Panc1 (cell line): ENCODE measurements at regions not wholly inside any gene's neighbourhood (a gene's known extent, or its start where the extent isn't known, plus 50 kb on each side); places are given as distances from the start of the nearest gene placed in this dataset.

Source experiments
- ATAC-seq: fragments of 200-7000 bp; cut with Tn5 transposase; 2 replicates; pipeline ENCODE4 v1.9.1; 2020; ENCODE audit warnings: mild to moderate bottlenecking, moderate library complexity
- BruUV-seq: library from RNA; stranded (reverse); fragments of 400-500 nt; replicated peaks from 2 replicates; lab custom pipeline; 2021; lab: Mats Ljungman, UMichigan
- CTCF ChIA-PET: fragments of 300-600 bp; sonication (Branson Sonifier 250); formaldehyde crosslinking; loops from one replicate; lab custom pipeline; 2022; ENCODE audit warnings: antibody characterized with exemption; lab: Charles Lee
- POLR2A ChIA-PET: fragments of 300-600 bp; sonication (Branson Sonifier 250); formaldehyde crosslinking; loops from one replicate; lab custom pipeline; 2022; ENCODE audit warnings: antibody characterized with exemption; lab: Charles Lee
- DNase-seq: peaks from one replicate; pipeline ENCODE4 v3.0.0-alpha.2; 2010; ENCODE audit warnings: low read depth, low spot score
- H3K27ac ChIP-seq: 2 replicates; pipeline ENCODE4 v1.5.1; 2011; ENCODE audit warnings: mild to moderate bottlenecking, low read length, inconsistent platforms
- H3K27me3 ChIP-seq: fragments of 200-500 bp; sonication (Bioruptor generic); 2 replicates; pipeline ENCODE4 v1.6.0; 2014; ENCODE audit warnings: low read length, inconsistent platforms; ENCODE audit not compliant: control insufficient read depth, insufficient read depth
- H3K36me3 ChIP-seq: fragments of 200-500 bp; sonication (Bioruptor generic); 2 replicates; pipeline ENCODE4 v1.5.1; 2014; ENCODE audit warnings: inconsistent platforms, mild to moderate bottlenecking, low read length, moderate library complexity; ENCODE audit not compliant: control insufficient read depth, insufficient read depth
- H3K4me1 ChIP-seq: 2 replicates; pipeline ENCODE4 v1.5.1; 2011; ENCODE audit warnings: inconsistent platforms, mild to moderate bottlenecking, low read length, moderate library complexity; ENCODE audit not compliant: control insufficient read depth, insufficient read depth
- H3K4me3 ChIP-seq, 2 experiments: 2 replicates each; pipeline ENCODE4 v1.5.1; 2011 to 2012; ENCODE audit warnings: low read depth in 2 of 2, low read length in 2 of 2, mild to moderate bottlenecking in 2 of 2, inconsistent platforms in 1 of 2, moderate library complexity in 1 of 2
- H3K9me3 ChIP-seq: fragments of 200-500 bp; sonication (Bioruptor generic); 2 replicates; pipeline ENCODE4 v1.5.1; 2014; ENCODE audit warnings: low read depth, mild to moderate bottlenecking, inconsistent platforms, low read length, moderate library complexity; ENCODE audit not compliant: control insufficient read depth, insufficient read depth
- POLR2AphosphoS5 ChIP-seq: IDR thresholded peaks from 2 replicates; pipeline ENCODE4 v1.6.1; 2012; ENCODE audit warnings: mild to moderate bottlenecking, low read depth, low read length, moderate library complexity
- SIN3A ChIP-seq: IDR thresholded peaks from 2 replicates; pipeline ENCODE4 v1.6.1; 2012; ENCODE audit warnings: low read depth, mild to moderate bottlenecking, low read length, moderate library complexity, borderline replicate concordance; ENCODE audit not compliant: insufficient read depth
- TCF7L2 ChIP-seq: IDR thresholded peaks from 2 replicates; pipeline ENCODE4 v1.6.1; 2011; ENCODE audit warnings: mild to moderate bottlenecking, low read depth, low read length, inconsistent platforms
- in situ Hi-C: cut with HindIII; loops from 2 replicates; pipeline ENCODE4 v1.10.0; 2016; ENCODE audit warnings: low sequenced_read_pairs, low pct_unique_long_range_greater_than_20kb
- intact Hi-C: fragments of 100-400 bp; cut with micrococcal nuclease; formaldehyde crosslinking; loops from one replicate; pipeline ENCODE4 v1.10.0; 2022; ENCODE audit not compliant: unreplicated experiment
- TF ChIP-seq, protein P1 (sequence below): fragments of 450-650 bp; IDR thresholded peaks from 2 replicates; pipeline ENCODE4 v1.5.1; 2017; ENCODE audit warnings: mild to moderate bottlenecking
- TF ChIP-seq, protein P2 (sequence below), 2 experiments: IDR thresholded peaks; 2 replicates each; pipeline ENCODE4 v1.6.1; 2011 to 2012; ENCODE audit warnings: low read depth in 2 of 2, control low read depth in 1 of 2, low read length in 1 of 2, mild to moderate bottlenecking in 1 of 2, moderate library complexity in 1 of 2; ENCODE audit not compliant: insufficient read depth in 1 of 2

DNA sequence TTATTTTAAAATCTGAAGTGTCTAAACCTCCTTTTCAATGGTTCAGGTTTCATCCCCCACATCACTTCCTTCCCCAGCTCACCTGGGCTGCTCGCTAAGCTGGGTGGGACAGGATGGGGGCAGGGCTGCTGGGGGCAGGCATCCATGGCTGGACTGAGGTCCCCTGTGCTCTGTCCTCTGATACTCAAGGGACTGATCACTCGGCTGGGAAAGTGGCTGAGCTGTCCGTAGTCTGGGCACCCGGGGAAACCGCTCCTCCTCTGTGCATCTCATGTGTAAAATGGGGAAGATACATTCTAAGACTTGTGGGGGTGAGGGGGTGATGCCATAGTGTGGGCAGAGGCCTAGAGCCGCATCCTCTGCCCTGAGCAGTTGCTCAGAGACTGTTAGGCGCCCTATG is 411.2 kb downstream of the MATN1 start:
- H3K9me3 ChIP-seq = no peaks in the 10 kb centered on the region
- peaks cover 14% of the 10 kb centered on the region for H3K27me3 ChIP-seq
- H3K4me3 ChIP-seq = no peak overlapping the region
- intact Hi-C loops (no loop called here), in situ Hi-C loops (no loop called here)
- no peak overlapping the region for H3K27ac ChIP-seq
- no peaks in the 10 kb centered on the region for H3K4me1 ChIP-seq
- no peaks in the 10 kb centered on the region for H3K36me3 ChIP-seq
- ChIA-PET POLR2A (no interaction called here), CTCF (no interaction called here)
- TF ChIP-seq, protein P1, sequence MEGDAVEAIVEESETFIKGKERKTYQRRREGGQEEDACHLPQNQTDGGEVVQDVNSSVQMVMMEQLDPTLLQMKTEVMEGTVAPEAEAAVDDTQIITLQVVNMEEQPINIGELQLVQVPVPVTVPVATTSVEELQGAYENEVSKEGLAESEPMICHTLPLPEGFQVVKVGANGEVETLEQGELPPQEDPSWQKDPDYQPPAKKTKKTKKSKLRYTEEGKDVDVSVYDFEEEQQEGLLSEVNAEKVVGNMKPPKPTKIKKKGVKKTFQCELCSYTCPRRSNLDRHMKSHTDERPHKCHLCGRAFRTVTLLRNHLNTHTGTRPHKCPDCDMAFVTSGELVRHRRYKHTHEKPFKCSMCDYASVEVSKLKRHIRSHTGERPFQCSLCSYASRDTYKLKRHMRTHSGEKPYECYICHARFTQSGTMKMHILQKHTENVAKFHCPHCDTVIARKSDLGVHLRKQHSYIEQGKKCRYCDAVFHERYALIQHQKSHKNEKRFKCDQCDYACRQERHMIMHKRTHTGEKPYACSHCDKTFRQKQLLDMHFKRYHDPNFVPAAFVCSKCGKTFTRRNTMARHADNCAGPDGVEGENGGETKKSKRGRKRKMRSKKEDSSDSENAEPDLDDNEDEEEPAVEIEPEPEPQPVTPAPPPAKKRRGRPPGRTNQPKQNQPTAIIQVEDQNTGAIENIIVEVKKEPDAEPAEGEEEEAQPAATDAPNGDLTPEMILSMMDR = no peak
- no peak for TF ChIP-seq POLR2AphosphoS5
- TF ChIP-seq SIN3A = no peak
- TF ChIP-seq, protein P2, sequence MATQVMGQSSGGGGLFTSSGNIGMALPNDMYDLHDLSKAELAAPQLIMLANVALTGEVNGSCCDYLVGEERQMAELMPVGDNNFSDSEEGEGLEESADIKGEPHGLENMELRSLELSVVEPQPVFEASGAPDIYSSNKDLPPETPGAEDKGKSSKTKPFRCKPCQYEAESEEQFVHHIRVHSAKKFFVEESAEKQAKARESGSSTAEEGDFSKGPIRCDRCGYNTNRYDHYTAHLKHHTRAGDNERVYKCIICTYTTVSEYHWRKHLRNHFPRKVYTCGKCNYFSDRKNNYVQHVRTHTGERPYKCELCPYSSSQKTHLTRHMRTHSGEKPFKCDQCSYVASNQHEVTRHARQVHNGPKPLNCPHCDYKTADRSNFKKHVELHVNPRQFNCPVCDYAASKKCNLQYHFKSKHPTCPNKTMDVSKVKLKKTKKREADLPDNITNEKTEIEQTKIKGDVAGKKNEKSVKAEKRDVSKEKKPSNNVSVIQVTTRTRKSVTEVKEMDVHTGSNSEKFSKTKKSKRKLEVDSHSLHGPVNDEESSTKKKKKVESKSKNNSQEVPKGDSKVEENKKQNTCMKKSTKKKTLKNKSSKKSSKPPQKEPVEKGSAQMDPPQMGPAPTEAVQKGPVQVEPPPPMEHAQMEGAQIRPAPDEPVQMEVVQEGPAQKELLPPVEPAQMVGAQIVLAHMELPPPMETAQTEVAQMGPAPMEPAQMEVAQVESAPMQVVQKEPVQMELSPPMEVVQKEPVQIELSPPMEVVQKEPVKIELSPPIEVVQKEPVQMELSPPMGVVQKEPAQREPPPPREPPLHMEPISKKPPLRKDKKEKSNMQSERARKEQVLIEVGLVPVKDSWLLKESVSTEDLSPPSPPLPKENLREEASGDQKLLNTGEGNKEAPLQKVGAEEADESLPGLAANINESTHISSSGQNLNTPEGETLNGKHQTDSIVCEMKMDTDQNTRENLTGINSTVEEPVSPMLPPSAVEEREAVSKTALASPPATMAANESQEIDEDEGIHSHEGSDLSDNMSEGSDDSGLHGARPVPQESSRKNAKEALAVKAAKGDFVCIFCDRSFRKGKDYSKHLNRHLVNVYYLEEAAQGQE (IDR thresholded peaks at IDR 0.05; ENCODE audit: insufficient read depth in 1 of 2, low read depth in 2 of 2, low read length in 1 of 2) = no peak
- TF ChIP-seq TCF7L2 = no peak
- ATAC-seq = no peak
- DNase-seq = no peak
- no TSS peak for BruUV-seq

DNA sequence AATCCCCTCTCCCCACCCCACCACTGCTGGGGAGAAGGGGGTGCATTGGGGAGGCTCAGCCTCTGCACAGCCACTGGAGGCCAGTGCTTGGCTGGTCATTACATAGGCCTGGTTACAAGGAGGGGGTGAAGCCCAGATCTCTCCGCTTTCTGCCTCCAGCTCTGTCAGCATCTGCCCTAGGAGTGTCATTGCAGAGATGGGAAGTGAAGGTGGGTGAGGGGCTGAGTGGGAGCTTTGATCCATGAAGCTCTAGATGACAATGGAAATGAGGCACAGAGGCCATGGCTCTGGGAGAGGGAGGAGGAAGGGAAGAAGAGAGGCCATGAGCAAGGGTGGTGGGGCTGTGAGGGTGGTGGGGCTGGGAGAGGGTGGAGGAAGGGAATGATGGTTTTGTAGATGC is 411.6 kb downstream of the MATN1 start:
- no peaks in the 10 kb centered on the region for H3K9me3 ChIP-seq
- H3K36me3 ChIP-seq = no peaks in the 10 kb centered on the region
- in situ Hi-C loops (no loop called here), intact Hi-C loops (no loop called here)
- DNase-seq = no peak
- no peak overlapping the region for H3K27ac ChIP-seq
- no peak for TF ChIP-seq POLR2AphosphoS5
- TF ChIP-seq, protein P2 (IDR thresholded peaks at IDR 0.05; ENCODE audit: insufficient read depth in 1 of 2, low read depth in 2 of 2, low read length in 1 of 2) = no peak
- TF ChIP-seq SIN3A = no peak
- TF ChIP-seq, protein P1 = no peak
- TF ChIP-seq TCF7L2 = no peak
- H3K4me1 ChIP-seq = no peaks in the 10 kb centered on the region
- POLR2A ChIA-PET = no interaction called here
- CTCF ChIA-PET = interaction anchor here (0.7 kb wide), 1 partner anchor 606 kb away, joined by 10 read pairs; no protein-coding TSS in a partner anchor
- BruUV-seq = no TSS peak
- no peak for ATAC-seq
- H3K27me3 ChIP-seq = peaks cover 14% of the 10 kb centered on the region
- no peak overlapping the region for H3K4me3 ChIP-seq
